Right atrium auricular region (tissue), 2 donors: ENCODE measurements at regions not wholly inside any gene's neighbourhood (a gene's known extent, or its start where the extent isn't known, plus 50 kb on each side); places are given as distances from the start of the nearest gene placed in this dataset.
"Not testable (repeated sequence)": the region's sequence is repeated elsewhere in the genome, so short reads cannot be mapped to it uniquely, and the experiment has no call there.

Experiments
- DNase-seq: peaks from one replicate; pipeline ENCODE4 v3.0.0-alpha.2; 2019; ENCODE audit warnings: low spot score
- H3K27ac ChIP-seq, 2 donors: fragments of 200-600 bp; sonication (generic); 1 replicate in 1 of 2; 2 replicates in 1 of 2; pipeline ENCODE4 v1.5.1; 2016 to 2019
- H3K27me3 ChIP-seq, 2 donors: fragments of 200-600 bp; sonication (generic); one replicate each; pipeline versions ENCODE4 v1.5.1 to v1.6.0; 2017 to 2019
- H3K36me3 ChIP-seq: fragments of 200-600 bp; sonication (generic); one replicate; pipeline ENCODE4 v1.5.1; 2016
- H3K4me1 ChIP-seq, 2 donors: fragments of 200-600 bp; sonication (generic); one replicate each; pipeline versions ENCODE4 v1.5.1 to v1.6.0; 2017 to 2019
- H3K4me3 ChIP-seq, 2 donors: fragments of 200-600 bp; sonication (generic); 1 replicate in 1 of 2; 2 replicates in 1 of 2; pipeline ENCODE4 v1.5.1; 2017 to 2019; ENCODE audit warnings: mild to moderate bottlenecking in 1 of 2, moderate library complexity in 1 of 2
- H3K9me3 ChIP-seq, 2 donors: fragments of 200-600 bp; sonication (generic); one replicate each; pipeline ENCODE4 v1.5.1; 2019
- CTCF ChIP-seq, 2 donors: fragments of 200-600 bp; sonication (generic); IDR thresholded peaks; one replicate each; pipeline ENCODE4 v1.5.1; 2019; ENCODE audit warnings: antibody characterized with exemption in 2 of 2

GRCh38 chr6:80956898-80957297 is 795.6 kb downstream of the TENT5A start:
- Histone ChIP-seq H3K4me3 (no peak overlapping the region), H3K4me1 (peaks cover 0 to 5% of the 10 kb centered on the region in 2 donors), H3K27ac (no peak overlapping the region), H3K27me3 (no peaks in the 10 kb centered on the region), H3K36me3 (no peaks in the 10 kb centered on the region), H3K9me3 (no peaks in the 10 kb centered on the region)
- TF ChIP-seq CTCF (IDR thresholded peaks at IDR 0.05) = no peak
- no peak for DNase-seq

- H3K27me3 ChIP-seq, H3K9me3 ChIP-seq, H3K4me1 ChIP-seq, H3K36me3 ChIP-seq, H3K4me3 ChIP-seq, H3K27ac ChIP-seq, DNase-seq: not testable (repeated sequence)
These were observed 800.0 kb downstream of the TENT5A start for GRCh38 chr6:80952479-80952878.

GRCh38 chr6:80946402-80946801 is 806.1 kb downstream of the TENT5A start:
- no peaks in the 10 kb centered on the region for H3K36me3 ChIP-seq
- no peaks in the 10 kb centered on the region for H3K9me3 ChIP-seq
- H3K4me3 ChIP-seq = no peak overlapping the region
- no peaks in the 10 kb centered on the region for H3K27me3 ChIP-seq
- no peak for DNase-seq
- no peak for TF ChIP-seq CTCF (IDR thresholded peaks at IDR 0.05)
- no peak overlapping the region for H3K27ac ChIP-seq
- H3K4me1 ChIP-seq = no peaks in the 10 kb centered on the region

- no peak for DNase-seq
- H3K4me1 ChIP-seq = no peaks in the 10 kb centered on the region
- H3K27me3 ChIP-seq = no peaks in the 10 kb centered on the region
- no peaks in the 10 kb centered on the region for H3K9me3 ChIP-seq
- no peak for TF ChIP-seq CTCF (IDR thresholded peaks at IDR 0.05)
- H3K36me3 ChIP-seq = no peaks in the 10 kb centered on the region
- no peak overlapping the region for H3K4me3 ChIP-seq
- no peak overlapping the region for H3K27ac ChIP-seq
These were observed 809.6 kb downstream of the TENT5A start for GRCh38 chr6:80942911-80943310.

- Histone ChIP-seq H3K27ac (no peak overlapping the region), H3K4me1 (no peaks in the 10 kb centered on the region), H3K27me3 (no peaks in the 10 kb centered on the region), H3K4me3 (no peak overlapping the region), H3K36me3 (no peaks in the 10 kb centered on the region), H3K9me3 (peaks cover 0 to 9% of the 10 kb centered on the region in 2 donors)
- TF ChIP-seq CTCF (IDR thresholded peaks at IDR 0.05) = no peak
- no peak for DNase-seq
These were observed 811.5 kb downstream of the TENT5A start for GRCh38 chr6:80940976-80941375.

GRCh38 chr6:80940571-80940970 is 811.9 kb downstream of the TENT5A start:
- DNase-seq = no peak
- TF ChIP-seq CTCF (IDR thresholded peaks at IDR 0.05) = no peak
- H3K27ac ChIP-seq = no peak overlapping the region
- no peak overlapping the region for H3K4me3 ChIP-seq
- H3K9me3 ChIP-seq = peaks cover 0 to 11% of the 10 kb centered on the region in 2 donors
- H3K27me3 ChIP-seq = no peaks in the 10 kb centered on the region
- H3K36me3 ChIP-seq = no peaks in the 10 kb centered on the region
- H3K4me1 ChIP-seq = no peaks in the 10 kb centered on the region
